ENCODE measurements at regions not wholly inside any gene's neighbourhood (a gene's known extent, or its start where the extent isn't known, plus 50 kb on each side); places are given as distances from the start of the nearest gene placed in this dataset.

GRCh38 chr13:107788464-107789165 is 426.7 kb downstream of the LIG4 start:
- TF ChIP-seq MYC (IDR thresholded peaks at IDR 0.05; ENCODE audit: low read depth, low read length) = no peak
- no peak for TF ChIP-seq CTCF (IDR thresholded peaks at IDR 0.05; ENCODE audit: extremely low read depth in 1 of 2, insufficient read depth in 1 of 2, low read depth in 1 of 2, low read length in 2 of 2)
- no peak for TF ChIP-seq POLR2A (IDR thresholded peaks at IDR 0.05; ENCODE audit: low read depth, low read length)
- no peak for TF ChIP-seq JUN (IDR thresholded peaks at IDR 0.05; ENCODE audit: borderline replicate concordance, insufficient read depth, insufficient read length, low read depth)
- no peak for TF ChIP-seq EZH2 (IDR thresholded peaks at IDR 0.05; ENCODE audit: borderline replicate concordance, low read depth, low read length, severe bottlenecking)
- TF ChIP-seq FOS (IDR thresholded peaks at IDR 0.05; ENCODE audit: borderline replicate concordance, insufficient read depth, low read length) = no peak
- no peak for TF ChIP-seq POLR2AphosphoS5 (IDR thresholded peaks at IDR 0.05; ENCODE audit: insufficient read depth, low read depth, low read length)
- TF ChIP-seq MAX (IDR thresholded peaks at IDR 0.05; ENCODE audit: insufficient read depth, insufficient read length) = no peak
